ENCODE measurements at regions not wholly inside any gene's neighbourhood (a gene's known extent, or its start where the extent isn't known, plus 50 kb on each side); places are given as distances from the start of the nearest gene placed in this dataset.

GRCh38 chr11:127218275-127218608 is 217.7 kb upstream of the KIRREL3 start:
- TF ChIP-seq EP300 (IDR thresholded peaks at IDR 0.05) (no peak), CTCF (IDR thresholded peaks at IDR 0.05) (no peak), POLR2A (IDR thresholded peaks at IDR 0.05) (no peak)

Measured in suprapubic skin (tissue), 3 donors.